Hematopoietic multipotent progenitor cell treated with erythropoietin and hydrocortisone succinate and interleukin-3 and kit ligand, for 4 days (in vitro differentiated cells): ENCODE measurements at regions not wholly inside any gene's neighbourhood (a gene's known extent, or its start where the extent isn't known, plus 50 kb on each side); places are given as distances from the start of the nearest gene placed in this dataset.

Source experiments
- DNase-seq: peaks from one replicate; pipeline ENCODE4 v3.0.0-alpha.2; 2015

DNA sequence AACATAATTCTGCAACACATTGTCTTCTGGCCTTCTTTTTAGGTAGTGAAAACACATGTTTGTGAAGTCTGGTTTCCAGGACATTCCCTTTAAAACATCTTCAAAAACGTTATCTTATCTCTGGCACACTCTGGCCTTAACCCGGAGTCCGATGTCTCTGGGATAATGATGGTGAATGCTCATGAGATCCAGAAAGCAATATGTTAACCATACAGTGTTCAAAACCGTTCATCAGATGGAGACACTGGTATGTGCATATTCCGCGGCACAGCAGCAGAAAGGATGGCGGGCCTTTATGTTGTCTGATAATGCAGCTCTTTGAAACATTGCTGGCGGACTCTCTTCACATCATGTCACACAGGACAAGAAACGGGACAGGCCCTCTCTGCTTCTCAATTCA is 605.2 kb downstream of the CCDC171 start:
- no peak for DNase-seq

DNA sequence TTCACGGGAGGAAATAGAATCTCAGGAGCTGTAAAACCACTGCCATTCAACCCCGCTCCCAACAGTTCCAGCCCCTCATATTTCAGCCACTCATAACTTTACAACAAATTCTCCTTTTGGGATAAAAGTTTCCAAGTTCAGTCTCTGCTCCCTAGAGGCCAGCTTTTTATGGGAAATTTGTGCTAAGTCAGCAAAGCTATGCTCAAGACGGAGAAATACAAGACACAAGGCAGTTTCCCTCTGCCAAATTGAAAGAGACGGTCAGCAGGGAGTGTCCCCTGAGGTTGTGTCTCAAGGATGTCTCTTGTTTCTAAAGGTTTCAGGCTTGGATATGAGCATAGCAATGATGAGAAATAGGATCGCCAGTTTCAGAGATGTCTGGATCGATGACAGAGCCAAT is 608.6 kb downstream of the CCDC171 start:
- no peak for DNase-seq

DNA sequence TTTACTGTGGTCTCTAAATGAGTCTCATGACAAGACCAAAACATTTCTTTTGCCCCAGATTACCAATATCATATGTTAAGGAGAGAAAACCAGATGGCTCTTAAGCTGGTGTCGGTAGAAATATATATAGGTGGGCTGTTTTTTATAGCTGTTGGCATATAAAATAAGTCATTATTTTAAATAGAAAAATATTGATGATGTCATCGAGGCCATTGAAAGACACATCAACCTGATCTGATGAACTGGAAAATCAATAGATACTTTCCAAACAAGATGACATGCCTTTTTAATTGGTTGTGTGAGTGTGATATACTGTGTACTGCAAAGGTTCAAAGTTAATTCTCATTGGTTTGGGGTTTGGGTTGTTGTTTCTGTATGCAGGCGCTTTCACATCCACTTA is 617.3 kb downstream of the CCDC171 start:
- DNase-seq: no peak

DNA sequence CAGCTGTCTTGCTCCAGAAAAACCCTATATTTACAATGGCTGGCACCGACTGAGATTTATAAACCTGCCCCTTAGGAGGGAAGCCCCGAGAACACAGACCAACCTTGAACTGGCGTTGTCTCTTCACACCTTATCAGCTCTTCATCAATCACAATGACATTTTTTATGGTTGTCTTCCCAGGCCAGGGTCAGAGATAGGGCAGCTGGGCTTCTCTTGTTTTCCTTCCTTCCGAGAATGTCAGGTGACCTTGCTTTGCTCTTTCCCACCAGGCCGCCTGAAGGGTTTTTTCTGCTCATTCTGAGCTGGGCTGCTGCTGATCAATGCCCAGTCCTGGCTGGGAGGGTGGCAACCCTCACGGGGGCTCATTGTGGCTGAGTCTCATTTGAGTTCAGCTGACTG is 619.1 kb downstream of the CCDC171 start:
- no peak for DNase-seq

DNA sequence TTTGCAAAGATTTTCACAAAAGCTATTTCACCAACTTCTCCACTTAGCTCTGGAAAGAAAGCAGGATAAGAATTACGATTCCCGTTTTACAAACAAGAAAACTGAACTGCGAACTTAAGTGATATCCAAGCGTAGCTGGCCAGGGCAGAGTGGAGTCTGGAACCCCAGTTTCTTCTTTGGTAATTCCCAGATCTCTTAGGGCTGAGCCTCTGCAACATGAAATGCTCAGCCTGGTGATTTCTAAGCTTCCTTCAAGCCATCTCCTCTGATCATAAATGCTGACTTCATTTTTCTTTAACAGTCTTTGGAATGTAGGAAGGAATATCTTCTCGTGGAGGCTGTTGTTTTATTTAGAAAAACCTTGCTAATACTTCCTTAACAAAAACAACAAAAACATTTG is 620.0 kb downstream of the CCDC171 start:
- no peak for DNase-seq

DNA sequence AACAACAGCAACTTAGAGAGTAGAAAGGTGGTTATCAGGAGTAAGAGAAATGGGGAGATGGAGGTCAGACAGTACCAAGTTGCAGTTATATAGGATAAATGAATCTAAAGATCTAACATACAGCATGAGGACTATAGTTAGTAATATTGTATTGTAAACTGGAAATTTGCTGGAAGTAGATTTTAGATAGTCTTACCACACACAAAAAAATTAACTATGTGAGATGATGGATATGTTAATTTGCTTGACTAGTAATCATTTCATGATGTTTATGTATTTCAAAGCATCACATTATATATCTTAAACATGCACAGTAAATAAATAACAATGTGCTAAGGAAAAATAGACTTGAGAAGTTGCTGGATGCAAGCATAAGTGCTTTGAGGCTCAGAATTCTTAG is 622.1 kb downstream of the CCDC171 start:
- no peak for DNase-seq

DNA sequence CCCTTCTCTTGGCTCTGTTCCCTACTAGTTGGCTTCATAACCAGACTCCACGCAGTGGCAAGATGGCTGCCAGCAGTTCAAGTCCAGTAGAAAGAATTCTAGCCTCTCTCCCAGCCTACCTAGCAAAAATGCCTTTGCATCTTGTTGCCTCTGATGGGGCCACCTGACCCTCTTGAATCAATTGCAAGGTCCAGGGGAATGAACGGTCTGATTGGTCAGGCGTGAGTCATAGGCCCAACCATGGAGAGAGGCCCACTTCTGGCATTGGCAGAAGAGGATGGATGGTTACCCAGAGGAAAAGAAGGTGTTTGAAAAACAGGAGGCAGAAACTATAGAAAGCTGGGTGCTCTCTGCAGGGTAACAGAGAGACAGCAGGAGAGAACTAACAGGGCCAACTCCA is 622.6 kb downstream of the CCDC171 start:
- DNase-seq: no peak

DNA sequence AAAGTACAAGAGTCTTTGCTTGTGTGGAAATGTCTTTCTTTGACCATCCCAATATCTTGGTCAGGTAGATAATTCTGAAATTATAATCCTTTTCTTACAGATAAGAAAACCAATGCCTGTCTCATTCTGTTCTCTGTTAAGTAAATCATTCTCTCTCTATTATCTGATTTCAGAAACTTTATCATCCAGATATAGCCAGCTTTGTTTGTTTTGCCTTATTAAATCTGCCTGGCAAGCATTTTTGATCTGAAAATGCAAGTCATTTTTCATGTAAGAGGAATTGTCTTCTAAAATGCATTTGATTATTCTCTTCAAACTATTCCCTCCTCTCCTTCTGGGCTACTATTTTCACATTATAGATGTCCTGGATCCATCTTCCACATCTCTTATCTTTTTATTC is 625.5 kb downstream of the CCDC171 start:
- no peak for DNase-seq

DNA sequence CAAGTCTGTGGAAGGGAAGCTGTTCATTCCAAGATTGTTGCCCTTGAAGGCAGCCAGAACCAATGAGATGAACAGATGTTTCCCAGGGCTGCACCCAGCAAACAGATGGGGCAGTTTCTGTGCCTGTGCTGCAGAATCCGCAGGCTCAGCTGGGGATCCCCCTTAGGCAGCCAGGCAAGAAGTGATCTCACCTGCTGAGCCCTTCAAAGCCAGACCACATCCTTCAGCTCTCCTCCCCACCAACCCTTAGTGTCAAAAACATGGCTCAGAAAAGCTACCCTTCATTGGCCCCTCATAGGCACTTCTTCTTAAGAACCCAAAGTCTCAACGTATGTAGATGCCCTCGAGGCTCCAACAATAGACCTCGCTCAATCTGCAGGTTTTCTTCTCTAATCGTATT is 626.7 kb downstream of the CCDC171 start:
- no peak for DNase-seq

DNA sequence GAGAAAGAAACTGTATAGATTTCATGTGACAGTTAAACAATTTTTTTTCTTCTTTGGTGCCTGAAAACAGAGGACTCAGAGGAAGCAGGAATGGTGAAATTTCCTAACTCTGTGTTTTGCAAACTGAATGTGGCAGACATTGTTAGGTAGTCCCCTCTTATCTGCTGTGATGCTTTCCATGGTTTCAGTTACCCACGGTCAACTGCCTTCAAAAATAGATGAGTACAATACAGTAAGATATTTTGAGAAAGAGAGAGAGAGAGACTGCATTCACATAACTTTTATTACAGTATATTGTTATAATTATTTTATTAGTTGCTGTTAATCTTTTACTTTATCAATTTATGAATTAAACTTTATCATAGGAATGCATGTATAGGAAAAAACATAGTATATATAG is 627.2 kb downstream of the CCDC171 start:
- DNase-seq: no peak

DNA sequence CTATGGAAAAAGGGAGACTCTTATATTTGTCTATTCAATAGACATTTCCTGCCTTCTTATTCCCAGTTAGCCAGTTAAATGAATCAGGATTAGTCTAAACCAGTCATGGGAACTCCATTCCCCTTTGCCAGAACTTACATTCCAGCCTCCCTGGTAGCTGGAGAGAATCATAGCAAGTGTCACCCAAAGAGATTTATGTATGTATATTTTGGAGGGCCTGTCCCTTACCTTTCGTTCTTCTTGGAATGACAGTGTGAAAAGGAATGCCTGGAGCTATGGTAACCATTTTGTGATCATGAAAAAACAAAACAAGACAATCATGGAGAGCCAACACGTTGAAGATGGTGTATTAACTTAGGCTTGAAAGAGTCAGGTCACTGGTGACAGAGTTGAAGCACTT is 627.7 kb downstream of the CCDC171 start:
- DNase-seq: no peak

DNA sequence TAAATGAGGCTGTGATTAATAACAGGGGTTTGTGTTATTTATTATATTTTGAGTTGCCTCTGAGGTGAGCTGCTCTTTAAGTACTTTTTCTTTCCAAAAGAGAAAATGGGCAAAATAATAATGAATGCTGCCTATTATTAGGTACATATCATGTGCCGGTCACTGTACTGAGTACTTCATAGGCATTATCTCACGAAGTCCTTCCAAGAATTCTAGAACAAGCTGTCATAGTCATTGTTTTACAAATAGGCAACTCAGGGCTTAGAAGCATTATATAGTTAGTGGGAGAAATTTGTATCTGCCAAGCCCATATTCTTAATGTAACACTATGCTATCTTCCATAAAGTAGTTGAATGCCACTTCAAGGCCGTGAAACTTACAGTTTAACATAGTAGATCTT is 628.7 kb downstream of the CCDC171 start:
- DNase-seq: no peak

DNA sequence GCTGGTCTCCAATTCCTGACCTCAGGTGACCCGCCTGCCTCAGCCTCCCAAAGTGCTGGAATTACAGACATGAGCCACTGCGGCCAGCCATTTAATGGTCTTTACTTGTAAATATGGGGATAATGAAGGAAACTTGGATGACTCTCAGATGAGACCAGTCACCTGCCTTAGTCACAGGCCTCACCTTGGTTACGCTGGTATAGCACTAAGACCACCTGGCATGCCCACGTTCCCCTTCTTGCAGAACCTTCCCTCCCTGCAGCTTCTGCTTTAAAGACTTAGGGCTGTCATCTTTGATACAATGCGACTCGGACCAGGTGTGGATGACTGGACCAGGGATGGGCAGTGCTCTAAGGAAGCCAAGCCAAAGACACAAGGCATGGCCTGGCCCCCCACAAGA is 629.9 kb downstream of the CCDC171 start:
- no peak for DNase-seq

DNA sequence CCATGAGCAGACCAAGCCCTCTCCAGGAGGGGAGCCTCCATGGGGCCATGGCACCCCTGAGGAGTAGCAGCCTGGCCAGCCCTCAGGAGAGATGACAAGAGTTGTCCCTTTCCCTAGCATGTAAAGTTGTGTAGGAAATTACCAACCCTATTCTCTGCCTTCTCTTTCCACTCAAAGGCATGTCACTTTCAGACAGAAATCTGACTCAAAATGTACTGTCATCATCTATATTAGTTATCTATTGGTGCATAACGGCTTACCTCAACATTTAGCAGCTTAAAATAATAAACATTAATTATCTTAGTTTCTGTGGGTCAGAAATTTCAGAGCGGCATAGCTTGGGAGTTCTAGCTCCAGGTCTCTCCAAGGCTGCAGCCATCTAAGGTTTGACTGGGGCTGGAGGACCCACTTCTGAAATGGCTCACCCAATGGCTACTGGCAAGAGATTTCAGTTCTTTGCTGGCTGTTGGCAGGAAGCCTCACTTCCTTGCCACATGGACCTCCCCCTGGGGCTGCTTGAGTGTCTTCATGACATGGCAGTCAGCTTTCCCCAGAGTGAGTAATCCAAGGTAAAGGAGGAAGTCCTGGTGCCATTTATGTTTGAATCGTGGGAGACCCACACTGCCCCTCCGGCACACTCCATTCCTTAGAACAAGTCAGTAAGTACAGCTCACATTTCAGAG is 632.3 kb downstream of the CCDC171 start:
- peak; percentile 4 for DNase-seq

DNA sequence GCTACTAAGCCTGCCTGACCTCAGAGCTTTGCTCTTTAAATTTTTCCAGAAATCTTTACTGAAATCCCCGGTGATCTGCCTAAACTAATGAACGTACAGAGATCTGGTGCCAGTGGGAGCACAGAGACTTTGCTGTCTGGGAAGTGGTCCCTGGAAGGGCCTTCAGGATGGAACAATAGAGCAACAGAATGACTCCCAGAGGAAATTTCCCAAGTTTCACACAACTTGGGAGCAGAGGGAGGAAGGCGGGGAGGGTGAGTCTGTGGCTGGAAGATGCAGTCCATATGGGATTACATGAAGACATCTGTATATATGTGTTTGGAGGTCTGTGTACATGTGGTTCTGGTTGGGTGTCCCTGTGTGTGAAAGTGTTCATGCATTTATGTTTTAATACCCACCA is 638.3 kb downstream of the CCDC171 start:
- no peak for DNase-seq

DNA sequence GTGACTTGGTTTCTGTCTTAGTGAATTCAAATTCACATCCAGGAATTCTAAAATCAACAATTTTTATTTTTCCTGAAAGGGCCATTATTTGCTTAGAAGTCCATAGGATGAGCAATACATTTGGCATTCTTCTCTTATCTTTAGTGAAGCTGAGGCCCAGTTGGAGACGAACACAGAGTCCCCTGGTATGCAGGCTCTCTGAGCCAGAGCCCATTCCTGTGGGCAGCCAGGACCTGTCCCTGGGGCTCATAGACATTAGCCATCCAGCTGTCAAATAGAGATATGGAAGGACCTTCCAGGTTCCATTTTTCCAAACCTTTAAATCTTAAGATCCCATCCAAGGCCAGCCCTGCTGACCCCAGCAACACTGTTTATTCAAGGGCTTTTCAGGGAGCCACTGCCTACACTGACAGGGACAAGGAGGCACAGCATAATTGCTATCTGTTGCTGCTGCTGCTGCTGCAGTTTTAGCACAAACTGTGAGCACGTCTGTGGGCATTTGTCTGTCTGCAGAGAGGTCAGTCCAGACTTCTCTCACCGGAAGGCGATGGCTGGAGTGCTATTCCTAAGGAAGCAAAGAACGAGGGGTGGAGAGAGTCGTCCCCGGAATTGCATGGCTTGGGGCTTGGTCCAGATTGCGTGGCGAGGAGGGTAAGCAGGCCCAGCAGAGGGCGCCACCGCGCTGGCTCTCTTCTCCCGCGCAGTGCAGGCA is 639.0 kb downstream of the CCDC171 start:
- DNase-seq: peak; percentile 77

DNA sequence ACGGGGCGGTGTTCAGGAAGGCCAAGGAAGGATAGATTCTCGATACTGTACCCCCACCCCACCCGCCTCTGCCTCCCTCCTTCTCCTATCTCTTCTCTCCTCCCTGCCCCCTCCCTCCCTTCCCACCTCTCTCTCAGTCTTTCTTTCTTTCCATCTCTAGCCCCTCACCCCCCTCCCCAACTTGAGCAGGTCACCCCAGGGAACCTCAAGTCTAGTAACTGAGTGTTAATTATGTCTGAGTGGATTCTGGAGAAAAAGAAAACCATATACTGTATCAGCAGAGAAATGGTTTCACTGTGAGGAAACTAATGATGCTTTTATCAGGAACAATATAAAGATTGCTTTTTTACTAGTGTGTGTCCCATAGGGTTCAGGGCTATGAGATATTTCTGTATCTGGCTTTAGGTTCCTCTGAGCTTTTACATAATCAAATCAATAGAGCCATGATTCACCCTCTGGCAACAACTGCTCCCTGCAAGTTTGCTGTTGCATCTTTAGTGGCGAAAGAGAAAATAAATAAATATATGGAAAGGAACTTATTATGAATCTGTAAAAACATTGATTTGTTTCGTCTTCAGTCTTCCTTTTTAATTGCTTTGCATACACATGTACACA is 639.7 kb downstream of the CCDC171 start:
- no peak for DNase-seq

DNA sequence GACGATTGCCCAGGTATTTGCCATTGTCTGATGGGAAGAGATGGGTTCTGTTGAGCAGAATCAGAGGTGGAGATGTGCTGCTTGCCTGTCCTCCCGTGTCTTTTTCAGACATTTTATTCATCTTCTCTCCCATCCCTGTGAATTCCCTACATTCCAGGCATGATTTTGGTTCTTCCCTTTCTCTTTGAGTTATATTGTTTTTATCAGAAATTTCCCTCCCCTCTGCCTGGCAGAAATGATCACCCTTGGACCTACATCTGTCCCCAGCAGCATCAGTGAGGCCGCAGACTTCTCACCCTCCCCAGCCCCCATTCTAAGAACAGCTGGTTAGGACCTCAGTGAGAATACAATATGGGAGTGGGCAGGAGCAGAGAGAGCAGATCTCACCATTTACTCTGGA is 640.2 kb downstream of the CCDC171 start:
- no peak for DNase-seq

DNA sequence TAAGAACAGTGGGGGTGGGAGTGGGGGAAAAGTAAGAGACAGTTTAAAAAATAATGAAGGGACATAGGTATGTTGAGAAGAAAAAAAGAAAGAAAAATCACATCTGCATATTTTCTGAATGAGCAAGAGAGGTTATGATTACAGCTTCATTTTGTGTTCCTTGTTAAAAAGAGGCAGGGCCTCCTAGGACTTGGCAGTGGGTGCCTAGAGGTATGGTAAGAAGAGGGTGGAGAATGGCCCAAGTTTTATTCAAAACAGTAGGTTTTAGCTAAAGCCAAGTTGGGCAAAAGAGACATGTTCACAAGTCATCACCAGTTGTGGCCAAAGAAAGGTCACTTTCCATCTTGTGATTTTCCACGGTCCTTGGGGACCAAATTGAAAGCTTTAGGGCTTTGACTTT is 643.4 kb downstream of the CCDC171 start:
- DNase-seq: no peak

DNA sequence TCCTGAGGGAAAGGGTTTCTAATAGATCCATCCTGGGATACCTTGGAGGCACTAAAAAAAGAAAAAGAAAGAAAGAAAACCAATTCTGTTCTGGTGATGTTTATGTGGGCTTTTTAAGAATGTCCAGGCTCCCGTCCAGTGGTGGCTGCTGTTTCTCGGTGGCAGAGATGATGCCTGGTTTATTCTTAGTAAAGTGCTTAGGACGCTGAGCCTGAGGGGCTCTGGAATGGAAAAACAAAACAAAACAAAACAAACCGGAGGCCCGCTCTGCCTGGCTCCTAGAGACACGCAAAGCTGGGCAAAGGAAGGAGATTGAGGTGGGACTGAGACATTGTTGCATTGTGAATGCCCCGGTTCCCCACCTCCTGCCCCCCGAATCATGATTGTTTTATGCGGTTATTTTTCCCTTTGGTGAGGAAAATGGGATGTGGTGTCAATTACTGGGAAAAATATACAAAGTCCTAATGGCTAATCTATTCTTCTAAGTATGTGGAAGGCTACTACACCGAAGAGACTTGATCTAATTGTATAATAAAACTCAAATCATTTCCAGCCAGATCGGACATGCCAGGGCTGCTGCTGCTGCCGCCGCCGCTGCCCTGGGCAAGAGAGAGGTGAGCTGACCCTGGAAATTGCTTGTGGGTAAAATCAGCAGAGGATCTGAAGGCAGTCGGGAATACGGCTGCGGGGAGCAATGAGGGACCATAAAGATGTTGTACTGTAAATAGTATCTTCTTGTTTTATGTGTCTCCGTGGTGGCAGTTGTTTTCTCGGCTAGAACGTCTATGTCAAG is 644.9 kb downstream of the CCDC171 start:
- DNase-seq: no peak

DNA sequence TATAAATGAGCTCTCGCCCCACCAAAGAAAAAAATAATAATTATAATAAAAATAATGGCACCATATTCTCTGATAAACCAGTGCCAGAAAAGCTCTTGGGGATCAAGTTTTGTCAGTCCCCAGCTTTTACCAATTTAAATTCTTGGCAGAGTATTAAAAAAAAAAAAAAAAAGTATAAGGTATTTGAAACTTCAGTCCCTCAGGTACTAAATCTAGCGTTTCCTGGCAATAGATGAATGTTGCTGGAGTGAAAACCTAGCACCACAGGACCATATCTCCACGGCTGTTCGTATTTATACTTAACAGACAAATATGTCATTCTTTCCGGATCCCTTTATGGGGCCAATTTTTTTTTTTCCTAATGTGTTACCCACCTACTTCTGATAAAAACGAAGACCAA is 646.2 kb downstream of the CCDC171 start:
- DNase-seq: no peak

DNA sequence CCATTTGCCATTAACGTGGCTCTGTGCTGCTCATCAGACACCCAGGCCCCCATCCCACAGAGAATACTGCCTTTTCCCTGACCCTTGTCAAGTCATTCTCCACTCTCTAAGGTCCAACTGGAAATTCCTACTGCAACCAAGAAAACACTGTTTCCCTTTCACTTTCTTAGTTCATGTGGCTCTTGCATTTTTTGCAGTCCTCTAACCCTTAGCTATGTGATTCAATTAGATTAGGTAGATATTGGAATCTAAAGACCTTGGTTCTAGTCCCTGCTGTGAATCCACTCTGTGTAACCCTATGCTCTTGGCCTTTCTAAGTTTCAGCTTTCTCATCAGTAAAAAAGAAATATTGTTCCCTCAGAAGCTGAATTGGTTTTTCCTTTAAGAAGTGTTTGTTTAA is 649.4 kb downstream of the CCDC171 start:
- DNase-seq: no peak

DNA sequence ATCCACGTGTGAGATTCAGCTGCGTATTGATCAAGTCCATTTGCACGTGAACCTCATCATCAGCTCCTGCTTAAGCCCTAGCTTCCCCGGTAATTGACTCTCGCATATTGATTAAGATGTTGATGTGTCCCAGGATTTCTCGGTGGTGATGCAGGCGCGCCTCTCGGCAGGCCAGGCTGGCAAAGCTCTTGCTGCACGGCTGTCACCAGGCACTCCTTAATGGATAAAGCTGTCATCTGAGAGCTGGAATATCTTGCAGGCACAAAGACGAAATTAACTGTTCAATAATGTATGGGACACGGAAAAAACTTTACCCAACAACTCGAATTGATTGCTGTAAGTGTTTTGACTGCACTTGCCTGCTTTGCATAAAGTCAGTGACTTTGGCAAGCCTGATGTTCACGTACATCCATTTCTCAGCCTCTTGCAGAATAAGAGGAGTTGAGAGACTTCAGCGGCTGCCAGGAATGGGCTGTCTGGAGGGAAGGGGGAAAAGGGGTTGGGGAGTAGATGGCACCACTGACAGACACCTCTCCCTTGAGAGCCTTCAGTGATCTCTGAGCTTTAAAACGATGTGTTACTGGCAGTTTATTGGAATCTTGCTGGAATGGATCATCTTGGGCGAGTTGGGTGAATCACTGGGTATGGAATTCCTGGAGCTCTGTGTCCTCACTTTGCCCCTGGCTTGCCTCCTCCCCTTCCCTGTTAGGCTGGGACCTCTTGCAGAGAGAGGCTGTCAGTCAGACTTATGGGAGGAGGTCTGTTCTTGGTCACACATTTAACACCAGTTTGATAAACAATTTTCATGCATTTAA is 650.3 kb downstream of the CCDC171 start:
- no peak for DNase-seq
